Stimulated activated CD4-positive, alpha-beta T cell treated with anti-CD3 and anti-CD28 coated beads, TNF-alpha, amount 100 ng/mL, for 48 hours (primary cell): ENCODE measurements at regions not wholly inside any gene's neighbourhood (a gene's known extent, or its start where the extent isn't known, plus 50 kb on each side); places are given as distances from the start of the nearest gene placed in this dataset.
"Not testable (repeated sequence)": the region's sequence is repeated elsewhere in the genome, so short reads cannot be mapped to it uniquely, and the experiment has no call there.

Experiments
- DNase-seq, 3 donors: peaks; one replicate each; pipeline ENCODE4 v3.0.0-alpha.2; 2020; ENCODE audit warnings: low read depth in 3 of 3

GRCh38 chr9:108456903-108457302 lies 398.9 kb downstream of the ACTL7B start:
- DNase-seq, result no peak

DNA sequence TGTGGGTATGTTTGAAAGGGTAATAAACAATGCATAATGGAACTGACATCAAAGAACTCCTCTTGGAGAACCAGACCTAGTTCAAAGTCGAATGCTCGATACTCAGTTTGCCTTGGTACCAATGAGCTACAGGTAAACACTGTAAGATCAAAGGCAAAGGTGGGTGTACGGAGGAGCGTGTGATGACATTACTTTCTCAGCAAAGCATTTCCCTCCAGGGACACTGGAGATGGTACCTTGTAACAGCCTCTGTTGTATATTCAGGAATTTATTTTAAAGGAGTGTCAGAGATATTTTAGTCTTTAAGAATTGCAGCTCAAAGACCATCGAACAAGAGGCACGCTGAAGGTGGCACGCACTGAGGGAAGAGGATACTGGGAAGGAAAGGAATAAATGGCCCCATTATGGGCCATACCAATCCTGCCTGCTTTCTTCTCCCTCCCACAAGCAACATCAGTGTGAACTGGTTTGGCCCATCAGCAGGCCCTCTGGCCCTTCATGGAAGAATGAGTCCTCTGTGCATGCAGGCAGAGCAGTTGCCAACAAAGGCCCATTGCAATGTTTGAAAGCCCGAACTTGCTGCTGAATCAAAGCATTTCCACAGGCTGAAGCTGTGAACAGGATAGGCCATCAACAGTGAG lies 410.2 kb downstream of the ACTL7B start:
- DNase-seq, result no peak

DNA sequence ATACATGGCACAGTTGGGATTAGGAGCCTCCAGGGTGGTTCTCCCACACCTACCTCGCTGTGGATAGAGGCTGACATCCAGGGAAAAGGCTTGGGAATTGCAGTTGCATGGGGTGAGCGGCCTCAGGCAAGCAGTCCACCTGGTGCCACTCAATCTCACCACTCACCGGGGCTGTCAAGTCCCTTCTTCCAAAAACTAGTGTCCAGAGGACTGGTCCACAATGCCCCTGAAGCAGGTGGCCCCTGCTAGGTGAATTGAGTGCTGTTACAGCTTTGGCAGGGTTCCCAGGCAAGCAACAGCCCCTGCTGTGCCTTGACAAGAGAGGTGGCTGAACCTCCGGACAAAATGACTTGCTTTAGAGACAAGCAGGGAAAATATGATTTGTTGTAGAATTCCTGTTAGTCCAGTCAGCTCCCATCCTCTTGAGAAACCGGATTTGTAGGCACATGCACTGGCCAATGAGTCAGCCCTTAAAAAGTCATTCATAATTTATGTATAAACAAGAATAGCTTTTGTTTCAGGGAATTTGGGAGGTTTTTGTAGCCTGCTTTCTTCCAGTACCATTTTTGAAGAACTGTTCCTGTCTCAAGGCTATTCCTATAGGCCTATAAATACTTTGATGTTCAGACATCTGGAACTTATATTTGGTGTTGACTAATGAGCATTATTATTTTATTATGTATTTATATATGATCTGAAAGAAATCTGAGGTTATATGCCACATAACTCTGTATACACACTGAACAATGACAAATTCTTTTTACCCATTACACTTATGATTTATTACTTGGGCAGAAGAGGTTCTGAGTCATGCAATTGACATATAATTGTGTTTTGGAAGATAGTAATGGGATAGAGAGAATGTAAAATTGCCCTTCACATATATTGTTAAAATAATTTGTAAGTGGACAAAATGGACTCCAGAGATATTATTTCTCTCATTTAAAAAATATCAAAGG lies 411.1 kb downstream of the ACTL7B start:
- DNase-seq, result no peak

GRCh38 chr9:108443741-108444140 lies 412.0 kb downstream of the ACTL7B start:
- DNase-seq, result no peak

GRCh38 chr9:108443019-108443633 lies 412.7 kb downstream of the ACTL7B start:
- DNase-seq, result no peak

GRCh38 chr9:108442627-108443018 lies 413.2 kb downstream of the ACTL7B start:
- DNase-seq, result no peak

GRCh38 chr9:108441726-108442125 lies 414.1 kb downstream of the ACTL7B start:
- no peak for DNase-seq

GRCh38 chr9:108441251-108441650 lies 414.5 kb downstream of the ACTL7B start:
- DNase-seq, result no peak

DNA sequence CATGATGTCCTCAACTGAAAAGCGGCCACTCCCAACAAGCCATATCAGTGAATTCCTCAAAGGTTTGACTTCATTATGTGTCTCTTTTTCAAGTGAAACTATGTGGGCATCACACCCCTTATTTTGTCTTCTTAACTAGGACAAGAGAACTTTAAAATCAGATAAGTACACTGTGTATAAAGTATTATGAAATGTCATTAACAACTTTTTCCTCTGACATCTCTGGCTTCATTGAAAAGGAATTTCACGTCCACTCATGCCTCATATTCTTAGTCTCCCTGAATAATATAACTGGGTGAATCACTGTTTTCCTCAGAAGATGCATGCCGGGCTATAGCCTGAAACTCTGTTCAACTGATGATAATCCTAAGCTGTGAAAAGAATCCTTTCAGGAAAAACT lies 415.8 kb downstream of the ACTL7B start:
- DNase-seq, result no peak

GRCh38 chr9:108437656-108438055 lies 418.1 kb downstream of the ACTL7B start:
- no peak for DNase-seq

- DNase-seq, result no peak
Measured at GRCh38 chr9:108436448-108436847, 419.3 kb downstream of the ACTL7B start.

DNA sequence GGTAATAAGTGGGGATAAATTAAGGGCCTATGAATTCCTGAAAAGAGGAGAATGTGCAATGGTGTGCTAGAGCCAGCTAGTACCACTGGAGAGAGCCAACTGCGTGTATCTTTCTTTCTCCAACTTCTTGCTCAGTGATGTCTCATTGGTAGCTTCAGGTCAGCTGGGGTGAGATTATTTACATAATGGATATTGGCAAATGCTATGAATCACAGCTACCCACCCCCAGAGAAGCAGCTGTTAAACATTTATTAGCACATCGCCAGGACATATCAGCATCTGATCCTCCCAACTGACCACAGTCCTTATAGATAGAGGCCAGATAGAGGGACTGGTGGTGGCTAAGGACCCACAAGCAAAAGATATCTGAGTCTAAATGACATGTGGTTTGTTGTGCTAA lies 421.3 kb downstream of the ACTL7B start:
- DNase-seq, result no peak

GRCh38 chr9:108434036-108434435 lies 421.8 kb downstream of the ACTL7B start:
- DNase-seq, result no peak

DNA sequence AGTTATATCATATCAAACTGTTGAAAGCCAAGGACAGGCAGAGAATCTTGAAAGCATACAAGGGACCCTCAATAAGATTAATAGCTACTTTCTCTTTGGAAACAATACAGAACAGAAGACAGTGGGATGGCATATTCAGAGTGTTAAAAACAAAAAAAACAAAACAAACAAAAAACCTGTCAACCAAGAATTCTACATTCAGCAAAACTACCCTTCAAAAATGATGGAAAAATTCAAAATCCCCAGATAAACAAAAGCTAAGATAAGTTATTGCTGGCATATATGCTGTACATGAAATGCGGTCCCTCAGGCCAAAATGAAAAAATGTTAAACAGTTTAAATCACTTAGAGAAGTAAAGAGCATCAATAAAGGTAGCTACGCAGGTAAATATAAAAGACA lies 425.1 kb downstream of the ACTL7B start:
- no peak for DNase-seq

DNA sequence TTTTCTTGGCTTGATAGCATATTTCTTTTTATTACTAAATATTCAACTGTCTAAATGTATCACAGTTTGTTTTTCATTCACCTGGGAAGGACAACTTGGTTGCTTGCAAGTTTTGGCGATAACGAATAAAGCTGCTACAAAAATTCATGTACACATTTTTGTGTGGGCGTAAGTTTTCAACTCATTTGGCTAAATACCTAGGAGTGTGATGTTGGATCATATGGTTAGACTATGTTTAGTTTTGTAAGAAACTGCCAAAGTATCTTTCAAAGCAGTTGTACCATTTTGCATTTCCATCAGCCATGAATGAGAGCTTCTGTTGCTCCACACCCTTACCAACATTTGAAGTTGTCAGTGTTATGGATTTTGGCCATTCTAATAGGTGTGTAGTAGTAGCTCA lies 428.0 kb downstream of the ACTL7B start:
- DNase-seq, result no peak

GRCh38 chr9:108426421-108426940 lies 429.3 kb downstream of the ACTL7B start:
- DNase-seq, result not testable (repeated sequence)

DNA sequence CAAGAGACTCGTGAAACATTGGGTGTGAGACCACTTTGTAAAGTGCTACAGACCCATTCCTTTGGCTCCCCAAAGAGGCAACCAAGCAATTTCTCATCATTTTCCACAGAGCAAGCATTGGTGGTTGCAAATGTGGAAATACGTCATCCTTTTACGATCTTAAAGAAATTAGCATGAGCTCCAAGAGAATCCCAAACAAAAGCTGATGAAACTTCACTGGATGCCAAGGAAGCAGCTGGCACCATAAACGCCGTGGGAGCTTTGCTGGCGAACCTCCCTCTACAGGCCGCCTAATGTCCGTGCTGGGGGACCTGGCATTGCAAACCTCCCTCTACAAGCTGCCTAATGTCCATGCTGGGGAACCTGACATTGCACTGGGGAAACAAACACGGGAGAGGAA lies 432.4 kb downstream of the ACTL7B start:
- no peak for DNase-seq

DNA sequence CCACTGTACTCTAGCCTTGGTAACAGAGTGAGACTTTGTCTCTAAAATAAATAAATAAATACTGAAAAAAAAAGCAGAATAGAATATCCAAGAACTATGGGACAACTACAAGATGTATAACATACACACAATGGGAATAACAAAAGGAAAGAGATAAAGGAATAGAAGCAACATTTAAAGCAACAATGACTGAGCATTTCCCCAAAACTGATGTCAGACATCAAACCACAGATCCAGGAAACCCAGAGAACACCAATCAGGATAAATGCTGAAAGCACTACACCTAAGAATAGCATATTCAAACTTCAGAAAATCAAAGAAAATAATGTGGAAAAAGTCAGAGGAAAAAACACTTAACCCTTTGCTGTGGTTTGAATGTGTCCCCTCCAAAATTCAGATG lies 436.4 kb downstream of the ACTL7B start:
- DNase-seq, result no peak

DNA sequence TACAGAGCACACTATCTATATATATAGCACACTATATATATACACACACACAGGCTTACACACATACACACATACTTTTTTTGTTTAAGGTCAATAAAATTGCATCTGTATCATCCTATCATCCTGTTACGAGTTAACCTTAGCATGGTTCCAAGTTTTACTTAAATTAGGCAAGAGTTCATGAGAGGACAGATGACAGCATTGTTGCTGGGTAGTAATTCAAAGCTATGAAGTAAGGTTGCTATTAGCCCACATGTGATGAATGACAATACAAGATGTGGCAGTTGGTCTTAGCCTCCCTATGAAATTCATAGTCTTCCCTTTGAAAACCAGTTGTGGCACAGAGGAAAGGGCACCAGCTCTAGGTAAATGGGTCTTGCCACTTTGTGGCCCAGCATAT lies 438.1 kb downstream of the ACTL7B start:
- DNase-seq, result no peak

DNA sequence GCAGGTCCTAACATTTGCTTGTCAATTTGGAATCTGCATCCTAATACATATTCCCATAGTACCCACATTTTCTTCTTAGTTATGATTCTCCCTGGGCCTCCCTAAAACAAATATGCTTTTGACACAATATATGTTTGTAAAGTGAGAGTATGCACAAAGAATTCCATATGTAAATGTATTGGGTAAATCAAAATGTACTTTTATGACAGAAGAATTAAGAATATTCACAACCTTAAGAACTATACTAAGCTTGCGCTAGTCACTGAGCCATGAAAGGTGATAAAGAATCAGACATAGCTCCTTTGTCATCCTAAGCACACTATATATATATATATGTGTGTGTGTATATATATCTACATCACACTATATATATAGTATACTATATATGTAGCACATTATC lies 438.5 kb downstream of the ACTL7B start:
- DNase-seq, result no peak

DNA sequence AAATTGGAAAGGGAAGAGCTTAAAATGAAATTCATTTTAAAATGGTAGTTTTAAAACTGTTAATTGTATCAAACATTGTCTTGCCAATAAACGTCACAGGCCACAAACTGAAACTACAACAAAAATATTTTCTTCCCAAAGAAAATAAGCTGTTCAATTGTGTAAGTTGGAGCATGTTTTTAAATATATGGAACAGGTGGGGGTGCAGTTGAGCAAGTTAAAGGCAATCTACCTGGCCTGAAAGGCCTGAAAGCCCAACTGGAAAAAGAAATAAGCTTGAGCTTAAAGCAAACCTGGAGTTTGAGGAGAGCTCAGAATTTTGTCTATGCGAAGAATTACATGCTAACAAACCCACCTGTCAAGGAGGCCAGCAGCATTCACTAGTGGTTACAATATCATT lies 439.5 kb downstream of the ACTL7B start:
- DNase-seq, result no peak

- DNase-seq, result no peak
Measured at GRCh38 chr9:108413809-108414208, 442.0 kb downstream of the ACTL7B start.

GRCh38 chr9:108412755-108413154 lies 443.0 kb downstream of the ACTL7B start:
- no peak for DNase-seq
